Loucy (cell line): ENCODE measurements at regions not wholly inside any gene's neighbourhood (a gene's known extent, or its start where the extent isn't known, plus 50 kb on each side); places are given as distances from the start of the nearest gene placed in this dataset.

Source experiments
- H2AFZ ChIP-seq: fragments of 200-600 bp; sonication (generic); 2 replicates; pipeline ENCODE4 v1.6.0; 2016; ENCODE audit warnings: antibody characterized with exemption, mild to moderate bottlenecking, low read length, moderate library complexity
- H3F3A ChIP-seq: fragments of 200-600 bp; 2 replicates; pipeline ENCODE4 v1.6.0; 2016; ENCODE audit warnings: antibody characterized with exemption, low read depth, mild to moderate bottlenecking
- H3K27me3 ChIP-seq: fragments of 200-600 bp; sonication (generic); 2 replicates; pipeline ENCODE4 v1.6.1; 2014; ENCODE audit warnings: low read length, mild to moderate bottlenecking; ENCODE audit not compliant: insufficient read depth, poor library complexity, severe bottlenecking
- H3K36me3 ChIP-seq: fragments of 200-600 bp; sonication (generic); 2 replicates; pipeline ENCODE4 v1.6.1; 2016; ENCODE audit warnings: low read length; ENCODE audit not compliant: insufficient read depth
- H3K4me1 ChIP-seq: fragments of 200-600 bp; sonication (generic); 2 replicates; pipeline ENCODE4 v1.5.1; 2014; ENCODE audit warnings: low read length, mild to moderate bottlenecking; ENCODE audit not compliant: insufficient read depth, poor library complexity, severe bottlenecking
- H3K4me2 ChIP-seq: fragments of 200-600 bp; sonication (generic); 2 replicates; pipeline ENCODE4 v1.6.0; 2014; ENCODE audit warnings: antibody characterized with exemption, low read length, low read depth, mild to moderate bottlenecking; ENCODE audit not compliant: poor library complexity, severe bottlenecking
- H3K4me3 ChIP-seq: fragments of 200-600 bp; sonication (generic); 2 replicates; pipeline ENCODE4 v1.5.1; 2014; ENCODE audit warnings: low read length, mild to moderate bottlenecking, mixed read lengths; ENCODE audit not compliant: poor library complexity, severe bottlenecking
- H3K79me2 ChIP-seq: fragments of 200-600 bp; sonication (generic); 2 replicates; pipeline ENCODE4 v1.6.1; 2014; ENCODE audit warnings: low read length; ENCODE audit not compliant: insufficient read depth
- H3K9ac ChIP-seq: fragments of 200-600 bp; sonication (generic); 2 replicates; pipeline ENCODE4 v1.6.0; 2014; ENCODE audit warnings: mild to moderate bottlenecking, low read depth, low read length, moderate library complexity; ENCODE audit not compliant: poor library complexity, severe bottlenecking
- H3K9me2 ChIP-seq: fragments of 200-600 bp; sonication (generic); replicated peaks from 2 replicates; pipeline ENCODE4 v1.6.1; 2016; ENCODE audit warnings: low read depth, low read length, mixed read lengths
- H3K9me3 ChIP-seq: fragments of 200-600 bp; sonication (generic); 2 replicates; pipeline ENCODE4 v1.6.1; 2014; ENCODE audit warnings: mild to moderate bottlenecking, antibody characterized with exemption, low read length, low read depth; ENCODE audit not compliant: insufficient read depth
- H4K20me1 ChIP-seq: fragments of 200-600 bp; sonication (generic); 2 replicates; pipeline ENCODE4 v1.6.0; 2014; ENCODE audit warnings: antibody characterized with exemption, low read length, mild to moderate bottlenecking; ENCODE audit not compliant: insufficient read depth, poor library complexity, severe bottlenecking
- CTCF ChIP-seq: fragments of 200-600 bp; sonication (generic); conservative IDR thresholded peaks from 2 replicates; pipeline ENCODE4 v1.5.1; 2014; ENCODE audit warnings: mild to moderate bottlenecking, antibody characterized with exemption, low read length
- EZH2phosphoT487 ChIP-seq: fragments of 200-600 bp; IDR thresholded peaks from 2 replicates; pipeline ENCODE4 v1.6.1; 2018; ENCODE audit warnings: antibody characterized with exemption, mild to moderate bottlenecking, moderate library complexity, borderline replicate concordance

- Histone ChIP-seq H2AFZ (no peak overlapping the region), H3F3A (no peaks in the 10 kb centered on the region), H3K4me2 (no peak overlapping the region), H3K9me3 (no peaks in the 10 kb centered on the region), H3K79me2 (no peaks in the 10 kb centered on the region), H3K9me2 (no peaks in the 10 kb centered on the region), H3K4me3 (no peak overlapping the region), H4K20me1 (no peaks in the 10 kb centered on the region), H3K9ac (no peak overlapping the region), H3K4me1 (peaks cover 3% of the 10 kb centered on the region), H3K27me3 (no peaks in the 10 kb centered on the region), H3K36me3 (no peaks in the 10 kb centered on the region)
- no peak for TF ChIP-seq CTCF
- TF ChIP-seq EZH2phosphoT487 = no peak
Observed at GRCh38 chr11:86124251-86125233, 55.7 kb upstream of the PICALM start.

GRCh38 chr11:86122773-86123172 lies 53.9 kb upstream of the PICALM start:
- Histone ChIP-seq H3K9me2 (no peaks in the 10 kb centered on the region), H3K9ac (no peak overlapping the region), H3K27me3 (no peaks in the 10 kb centered on the region), H3K4me1 (peaks cover 3% of the 10 kb centered on the region), H3K4me3 (no peak overlapping the region), H4K20me1 (no peaks in the 10 kb centered on the region), H3K4me2 (no peak overlapping the region), H2AFZ (no peak overlapping the region), H3K9me3 (no peaks in the 10 kb centered on the region), H3F3A (no peaks in the 10 kb centered on the region), H3K79me2 (no peaks in the 10 kb centered on the region), H3K36me3 (no peaks in the 10 kb centered on the region)
- TF ChIP-seq EZH2phosphoT487 (no peak), CTCF (no peak)

- TF ChIP-seq CTCF (no peak), EZH2phosphoT487 (no peak)
- H2AFZ ChIP-seq = no peak overlapping the region
- peaks cover 21% of the 10 kb centered on the region for H3K4me1 ChIP-seq
- no peaks in the 10 kb centered on the region for H4K20me1 ChIP-seq
- no peak overlapping the region for H3K4me2 ChIP-seq
- H3K9ac ChIP-seq = no peak overlapping the region
- H3F3A ChIP-seq = no peaks in the 10 kb centered on the region
- H3K27me3 ChIP-seq = no peaks in the 10 kb centered on the region
- no peaks in the 10 kb centered on the region for H3K36me3 ChIP-seq
- H3K9me2 ChIP-seq = no peaks in the 10 kb centered on the region
- no peaks in the 10 kb centered on the region for H3K79me2 ChIP-seq
- no peak overlapping the region for H3K4me3 ChIP-seq
- no peaks in the 10 kb centered on the region for H3K9me3 ChIP-seq
Observed at GRCh38 chr11:86120807-86121206, 51.9 kb upstream of the PICALM start.
